ENCODE measurements at regions not wholly inside any gene's neighbourhood (a gene's known extent, or its start where the extent isn't known, plus 50 kb on each side); places are given as distances from the start of the nearest gene placed in this dataset.

GRCh38 chr20:1790386-1790785 is 104.8 kb upstream of the SIRPA start:
- DNase-seq (ENCODE audit: low read depth), result no peak

GRCh38 chr20:1788044-1788443 is 107.2 kb upstream of the SIRPA start:
- no peak for DNase-seq (ENCODE audit: low read depth)

GRCh38 chr20:1786486-1786885 is 108.7 kb upstream of the SIRPA start:
- DNase-seq (ENCODE audit: low read depth), result no peak

- no peak for DNase-seq (ENCODE audit: low read depth)
Observed at GRCh38 chr20:1784586-1784985, 110.6 kb upstream of the SIRPA start.

- DNase-seq (ENCODE audit: low read depth), result no peak
Observed at GRCh38 chr20:1783245-1783644, 112.0 kb upstream of the SIRPA start.

GRCh38 chr20:1782181-1782580 is 113.0 kb upstream of the SIRPA start:
- DNase-seq (ENCODE audit: low read depth), result no peak

- no peak for DNase-seq (ENCODE audit: low read depth)
Observed at GRCh38 chr20:1779567-1779966, 115.6 kb upstream of the SIRPA start.

GRCh38 chr20:1778338-1778737 is 116.9 kb upstream of the SIRPA start:
- no peak for DNase-seq (ENCODE audit: low read depth)

GRCh38 chr20:1777476-1777820 is 117.8 kb upstream of the SIRPA start:
- DNase-seq (ENCODE audit: low read depth), result no peak

- peak; percentile 71 for DNase-seq (ENCODE audit: low read depth)
Observed at GRCh38 chr20:1776681-1777475, 118.3 kb upstream of the SIRPA start.

- no peak for DNase-seq (ENCODE audit: low read depth)
Observed at GRCh38 chr20:1775117-1775516, 117.5 kb upstream of the SIRPG start.

GRCh38 chr20:1774479-1774878 is 116.9 kb upstream of the SIRPG start:
- DNase-seq (ENCODE audit: low read depth), result no peak

- DNase-seq (ENCODE audit: low read depth), result no peak
Observed at GRCh38 chr20:1773816-1774215, 116.2 kb upstream of the SIRPG start.

GRCh38 chr20:1769491-1769890 is 111.9 kb upstream of the SIRPG start:
- DNase-seq (ENCODE audit: low read depth), result no peak

GRCh38 chr20:1766731-1767130 is 109.2 kb upstream of the SIRPG start:
- no peak for DNase-seq (ENCODE audit: low read depth)

GRCh38 chr20:1764136-1765033 is 106.8 kb upstream of the SIRPG start:
- DNase-seq (ENCODE audit: low read depth), result peak; percentile 36

- no peak for DNase-seq (ENCODE audit: low read depth)
Observed at GRCh38 chr20:1761598-1761997, 104.0 kb upstream of the SIRPG start.

- no peak for DNase-seq (ENCODE audit: low read depth)
Observed at GRCh38 chr20:1761116-1761515, 103.5 kb upstream of the SIRPG start.

GRCh38 chr20:1758765-1759164 is 101.2 kb upstream of the SIRPG start:
- DNase-seq (ENCODE audit: low read depth), result no peak

GRCh38 chr20:1757606-1758512 is 100.3 kb upstream of the SIRPG start:
- DNase-seq (ENCODE audit: low read depth), result no peak

- no peak for DNase-seq (ENCODE audit: low read depth)
Observed at GRCh38 chr20:1757072-1757471, 99.5 kb upstream of the SIRPG start.

GRCh38 chr20:1754749-1755148 is 97.2 kb upstream of the SIRPG start:
- DNase-seq (ENCODE audit: low read depth), result no peak
